Activated CD8-positive, alpha-beta T cell treated with anti-CD3 and anti-CD28 coated beads for 36 hours (primary cell): ENCODE measurements at regions not wholly inside any gene's neighbourhood (a gene's known extent, or its start where the extent isn't known, plus 50 kb on each side); places are given as distances from the start of the nearest gene placed in this dataset.

ENCODE experiments used
- ATAC-seq: fragments of 200-7000 bp; cut with Tn5 transposase; one replicate; pipeline ENCODE4 v1.10.0; 2021; ENCODE audit warnings: mild to moderate bottlenecking, moderate library complexity
- CTCF ChIA-PET: fragments of 350-600 bp; sonication (Branson Sonifier 250); formaldehyde crosslinking; loops from one replicate; lab custom pipeline; 2021; ENCODE audit warnings: antibody characterized with exemption; lab: Charles Lee
- POLR2A ChIA-PET: fragments of 350-600 bp; sonication (Branson Sonifier 250); formaldehyde crosslinking; loops from one replicate; lab custom pipeline; 2021; ENCODE audit warnings: antibody characterized with exemption; lab: Charles Lee
- DNase-seq: peaks from one replicate; pipeline ENCODE4 v3.0.0-alpha.2; 2020
- H3K27ac Mint-ChIP-seq: one replicate; pipeline ENCODE4 v1.8.0; 2021; ENCODE audit warnings: mild to moderate bottlenecking, mixed read lengths
- H3K27me3 Mint-ChIP-seq: one replicate; pipeline ENCODE4 v1.8.0; 2021; ENCODE audit warnings: mixed read lengths
- H3K36me3 Mint-ChIP-seq: one replicate; pipeline ENCODE4 v1.8.0; 2021; ENCODE audit warnings: low read depth, mixed read lengths
- H3K4me1 Mint-ChIP-seq: one replicate; pipeline ENCODE4 v1.8.0; 2021; ENCODE audit warnings: low read depth, mixed read lengths
- H3K4me3 Mint-ChIP-seq: one replicate; pipeline ENCODE4 v1.8.0; 2021; ENCODE audit warnings: mild to moderate bottlenecking, moderate library complexity, mixed read lengths
- H3K9me3 Mint-ChIP-seq: one replicate; pipeline ENCODE4 v1.8.0; 2021; ENCODE audit warnings: mixed read lengths
- intact Hi-C: fragments of 100-400 bp; cut with micrococcal nuclease; formaldehyde crosslinking; loops from one replicate; pipeline ENCODE4 v1.10.0; 2022
- TF ChIP-seq, protein P1 (sequence below): fragments of 200-600 bp; IDR thresholded peaks from one replicate; pipeline ENCODE4 v1.8.0; 2022; ENCODE audit warnings: antibody characterized with exemption, mild to moderate bottlenecking

DNA sequence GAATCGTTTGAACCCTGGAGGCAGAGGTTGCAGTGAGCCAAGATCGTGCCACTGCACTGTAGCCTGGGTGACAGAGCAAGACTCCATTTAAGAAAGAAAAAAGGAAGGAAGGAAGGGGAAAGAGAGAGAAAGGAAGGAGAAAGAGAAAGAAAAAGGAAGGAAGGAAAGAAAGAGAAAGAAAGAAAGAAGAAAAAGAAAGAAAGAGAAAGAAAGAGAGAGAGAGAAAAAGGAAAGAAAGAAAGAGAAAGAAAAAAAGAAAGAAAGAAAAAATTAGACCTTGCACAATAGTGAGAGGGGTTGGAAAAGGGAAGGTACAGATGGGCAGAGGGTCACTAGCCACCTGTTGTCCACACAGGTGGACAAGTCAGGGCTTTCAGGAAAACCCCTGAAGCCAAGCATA lies 57.6 kb upstream of the RTL6 start:
- no peak overlapping the region for H3K27ac Mint-ChIP-seq
- TF ChIP-seq, protein P1, sequence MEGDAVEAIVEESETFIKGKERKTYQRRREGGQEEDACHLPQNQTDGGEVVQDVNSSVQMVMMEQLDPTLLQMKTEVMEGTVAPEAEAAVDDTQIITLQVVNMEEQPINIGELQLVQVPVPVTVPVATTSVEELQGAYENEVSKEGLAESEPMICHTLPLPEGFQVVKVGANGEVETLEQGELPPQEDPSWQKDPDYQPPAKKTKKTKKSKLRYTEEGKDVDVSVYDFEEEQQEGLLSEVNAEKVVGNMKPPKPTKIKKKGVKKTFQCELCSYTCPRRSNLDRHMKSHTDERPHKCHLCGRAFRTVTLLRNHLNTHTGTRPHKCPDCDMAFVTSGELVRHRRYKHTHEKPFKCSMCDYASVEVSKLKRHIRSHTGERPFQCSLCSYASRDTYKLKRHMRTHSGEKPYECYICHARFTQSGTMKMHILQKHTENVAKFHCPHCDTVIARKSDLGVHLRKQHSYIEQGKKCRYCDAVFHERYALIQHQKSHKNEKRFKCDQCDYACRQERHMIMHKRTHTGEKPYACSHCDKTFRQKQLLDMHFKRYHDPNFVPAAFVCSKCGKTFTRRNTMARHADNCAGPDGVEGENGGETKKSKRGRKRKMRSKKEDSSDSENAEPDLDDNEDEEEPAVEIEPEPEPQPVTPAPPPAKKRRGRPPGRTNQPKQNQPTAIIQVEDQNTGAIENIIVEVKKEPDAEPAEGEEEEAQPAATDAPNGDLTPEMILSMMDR, result peak; percentile 36
- peaks cover 9% of the 10 kb centered on the region for H3K27me3 Mint-ChIP-seq
- POLR2A ChIA-PET, result no interaction called here
- ATAC-seq (no peak), DNase-seq (no peak)
- no peaks in the 10 kb centered on the region for H3K9me3 Mint-ChIP-seq
- no peaks in the 10 kb centered on the region for H3K36me3 Mint-ChIP-seq
- intact Hi-C loops, result no loop called here
- no peak overlapping the region for H3K4me3 Mint-ChIP-seq
- peaks cover 7% of the 10 kb centered on the region for H3K4me1 Mint-ChIP-seq
- CTCF ChIA-PET, result no interaction called here

DNA sequence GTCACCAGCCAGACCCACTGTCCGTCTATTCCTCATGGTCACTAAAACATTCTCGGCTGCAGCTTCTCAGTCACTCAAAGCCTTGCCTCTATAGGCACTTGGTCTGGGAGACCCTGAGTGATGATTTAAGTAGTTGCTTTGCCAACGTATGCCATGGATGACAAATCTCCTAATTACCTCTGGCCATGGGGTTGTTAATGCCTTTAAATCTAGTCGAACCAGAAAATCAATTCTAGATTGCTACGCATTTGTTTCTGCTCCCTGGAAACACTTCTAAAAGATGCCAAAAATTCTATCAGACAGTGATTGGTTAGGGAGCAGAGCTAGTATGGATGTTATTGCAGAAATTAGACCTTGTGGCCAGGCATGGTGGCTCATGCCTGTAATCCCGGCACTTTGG lies 57.0 kb upstream of the RTL6 start:
- H3K36me3 Mint-ChIP-seq, result no peaks in the 10 kb centered on the region

DNA sequence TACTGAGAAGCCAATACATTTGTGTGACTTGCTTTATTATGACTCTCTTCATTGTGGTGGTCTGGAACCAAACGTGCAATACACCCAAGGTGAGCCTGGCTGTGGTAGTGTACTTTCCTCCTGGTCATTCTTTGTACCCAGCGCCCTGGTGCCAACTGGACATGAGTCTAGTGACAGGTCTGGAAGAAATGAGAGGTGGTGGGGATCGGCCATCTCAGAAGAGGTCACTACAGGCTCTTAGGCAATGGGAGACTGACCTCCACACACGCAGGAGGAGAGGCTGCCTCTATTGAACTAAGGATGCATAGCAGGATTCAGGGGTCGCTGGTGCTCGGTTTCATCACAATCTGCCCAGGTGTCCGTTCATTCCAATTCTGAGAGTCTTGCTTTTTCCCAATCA lies 56.4 kb upstream of the RTL6 start:
- DNase-seq (no peak), ATAC-seq (no peak)
- Mint-ChIP-seq H3K27ac (no peak overlapping the region), H3K4me1 (peaks cover 9% of the 10 kb centered on the region), H3K36me3 (no peaks in the 10 kb centered on the region), H3K27me3 (peaks cover 5% of the 10 kb centered on the region), H3K4me3 (no peak overlapping the region), H3K9me3 (no peaks in the 10 kb centered on the region)
- intact Hi-C loops, result no loop called here
- TF ChIP-seq, protein P1, result no peak
- ChIA-PET POLR2A (no interaction called here), CTCF (no interaction called here)

More for the DNA sequence above, 57.0 kb upstream of the RTL6 start:
- intact Hi-C loops, result no loop called here
- Mint-ChIP-seq H3K4me1 (peaks cover 9% of the 10 kb centered on the region), H3K27ac (no peak overlapping the region), H3K9me3 (no peaks in the 10 kb centered on the region), H3K27me3 (peaks cover 8% of the 10 kb centered on the region), H3K4me3 (no peak overlapping the region)
- TF ChIP-seq, protein P1, result no peak
- POLR2A ChIA-PET, result no interaction called here
- no peak for DNase-seq
- no peak for ATAC-seq
- CTCF ChIA-PET, result no interaction called here

DNA sequence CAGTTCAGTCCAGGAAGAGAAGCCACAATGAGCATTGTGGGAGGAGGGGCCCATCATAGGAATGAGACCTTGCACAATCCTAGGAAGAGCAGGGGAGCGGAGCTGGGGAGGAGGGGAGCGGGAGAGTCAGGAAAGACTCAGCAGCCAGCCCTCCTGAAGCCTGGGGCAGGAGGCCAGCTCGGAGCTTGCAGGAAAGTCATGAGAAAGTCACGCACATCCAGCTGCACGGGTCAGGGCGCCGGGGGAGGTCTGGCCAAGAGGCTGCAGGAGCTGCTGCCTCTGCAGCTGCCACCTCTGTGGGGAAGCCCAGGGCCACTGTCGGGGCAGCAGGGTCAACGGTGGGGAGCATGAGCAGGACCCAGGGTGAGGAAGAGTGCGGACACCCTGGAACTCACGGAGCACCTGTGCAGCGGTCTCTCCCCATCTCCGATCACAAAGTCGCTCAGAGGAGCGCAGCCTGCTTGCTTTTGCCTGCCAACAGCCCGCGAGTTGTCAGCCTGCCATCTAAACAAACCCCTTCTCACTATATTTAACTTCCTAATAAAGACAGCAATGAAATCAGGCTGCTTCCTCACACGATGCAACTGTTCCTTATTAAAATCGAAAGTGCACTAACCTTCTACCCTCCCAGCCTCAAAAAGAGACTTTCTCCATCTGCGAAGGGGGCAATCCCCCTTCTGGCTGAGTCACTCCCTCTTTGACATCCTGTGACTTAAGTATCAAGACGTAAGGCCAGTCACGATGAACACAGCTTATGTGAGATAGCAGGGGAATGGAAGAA lies 52.9 kb upstream of the RTL6 start:
- Mint-ChIP-seq H3K27ac (peak overlapping the region; percentile 62), H3K4me3 (no peak overlapping the region), H3K4me1 (peaks cover 9% of the 10 kb centered on the region), H3K36me3 (no peaks in the 10 kb centered on the region), H3K9me3 (no peaks in the 10 kb centered on the region), H3K27me3 (peaks cover 5% of the 10 kb centered on the region)
- DNase-seq, result peak; percentile 76
- peak; percentile 100 for ATAC-seq
- ChIA-PET CTCF (interaction anchor here (2.0 to 2.1 kb wide), 2 partner anchors 16 to 76 kb away, joined by 5 read pairs; no protein-coding TSS in a partner anchor), POLR2A (no interaction called here)
- intact Hi-C loops, result no loop called here
- TF ChIP-seq, protein P1, result no peak

DNA sequence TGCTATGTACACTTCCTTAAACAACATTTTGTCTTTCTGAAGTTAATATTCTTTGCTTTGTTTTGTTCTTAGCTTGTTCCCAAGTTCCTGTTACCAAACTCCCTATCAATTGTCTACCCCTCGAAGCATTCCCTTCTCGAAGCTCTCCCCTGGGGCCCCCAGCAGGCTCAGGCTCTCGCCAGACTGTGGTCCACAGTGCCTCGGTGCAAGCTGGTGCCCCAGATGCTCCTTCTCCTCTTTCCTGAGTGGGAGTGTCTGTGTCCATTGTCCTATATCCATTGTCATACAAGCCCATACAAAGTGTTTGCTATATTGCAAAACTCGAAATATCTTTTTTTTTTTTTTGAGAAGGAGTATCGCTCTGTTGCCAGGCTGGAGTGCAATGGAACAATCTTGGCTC lies 51.7 kb upstream of the RTL6 start:
- peaks cover 9% of the 10 kb centered on the region for H3K4me1 Mint-ChIP-seq
- peaks cover 4% of the 10 kb centered on the region for H3K27me3 Mint-ChIP-seq

More for the DNA sequence above, 51.7 kb upstream of the RTL6 start:
- ChIA-PET POLR2A (no interaction called here), CTCF (interaction anchor here (2.0 kb wide), 1 partner anchor 77 kb away, joined by 5 read pairs; no protein-coding TSS in a partner anchor)
- TF ChIP-seq, protein P1, result no peak
- Mint-ChIP-seq H3K4me3 (no peak overlapping the region), H3K36me3 (no peaks in the 10 kb centered on the region), H3K9me3 (no peaks in the 10 kb centered on the region), H3K27ac (no peak overlapping the region)
- ATAC-seq, result no peak
- DNase-seq, result no peak
- intact Hi-C loops, result no loop called here
